GM21576 (cell line): ENCODE measurements at regions not wholly inside any gene's neighbourhood (a gene's known extent, or its start where the extent isn't known, plus 50 kb on each side); places are given as distances from the start of the nearest gene placed in this dataset.

Experiments used
- ATAC-seq: cut with Tn5 transposase; IDR thresholded peaks from one replicate; pipeline ENCODE4 v1.9.1; 2021; ENCODE audit warnings: mild to moderate bottlenecking, moderate library complexity; ENCODE audit not compliant: unreplicated experiment

GRCh38 chr17:63331301-63332061 is 114.6 kb downstream of the CYB561 start:
- ATAC-seq = no peak

DNA sequence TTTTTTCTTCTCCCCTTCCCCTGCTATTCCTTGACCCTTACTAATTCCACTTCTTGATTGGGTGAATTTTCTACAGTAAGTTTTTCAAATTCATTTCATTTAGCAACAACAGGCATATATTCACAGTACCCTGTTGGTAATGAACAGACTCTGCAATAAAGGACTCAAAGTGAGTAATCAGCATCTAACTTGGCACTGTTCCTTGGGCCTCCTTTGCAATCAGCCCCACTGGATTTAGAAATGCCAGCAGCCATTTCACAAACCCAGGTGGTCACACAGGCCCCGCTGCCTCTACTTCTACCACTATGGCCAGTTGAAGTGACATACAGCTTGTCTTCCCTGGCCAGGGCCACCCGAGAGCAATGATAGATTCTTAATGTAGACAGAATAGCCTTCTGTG is 113.8 kb downstream of the CYB561 start:
- no peak for ATAC-seq

- ATAC-seq = no peak
Measured at GRCh38 chr17:63333869-63334268, 112.2 kb downstream of the CYB561 start.

GRCh38 chr17:63335831-63336230 is 110.3 kb downstream of the CYB561 start:
- no peak for ATAC-seq

DNA sequence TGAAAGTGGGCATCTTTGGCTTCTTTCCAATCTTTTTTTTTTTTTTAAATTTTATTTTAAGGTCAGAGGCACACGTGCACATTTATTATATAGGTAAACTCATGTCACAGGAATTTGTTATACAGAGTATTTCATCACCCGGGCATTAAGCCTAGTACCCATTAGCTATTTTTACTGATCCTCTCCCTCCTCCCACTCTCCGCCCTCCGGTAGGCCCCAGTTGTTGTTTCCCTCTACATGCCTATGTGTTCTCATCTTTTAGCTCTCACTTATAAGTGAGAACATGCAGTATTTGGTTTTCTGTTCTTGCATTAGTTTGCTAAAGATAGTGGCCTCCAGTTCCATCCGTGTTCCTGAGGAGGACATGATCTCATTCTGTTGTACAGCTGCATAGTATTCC is 108.5 kb downstream of the CYB561 start:
- ATAC-seq = no peak

GRCh38 chr17:63338272-63338671 is 107.8 kb downstream of the CYB561 start:
- no peak for ATAC-seq

DNA sequence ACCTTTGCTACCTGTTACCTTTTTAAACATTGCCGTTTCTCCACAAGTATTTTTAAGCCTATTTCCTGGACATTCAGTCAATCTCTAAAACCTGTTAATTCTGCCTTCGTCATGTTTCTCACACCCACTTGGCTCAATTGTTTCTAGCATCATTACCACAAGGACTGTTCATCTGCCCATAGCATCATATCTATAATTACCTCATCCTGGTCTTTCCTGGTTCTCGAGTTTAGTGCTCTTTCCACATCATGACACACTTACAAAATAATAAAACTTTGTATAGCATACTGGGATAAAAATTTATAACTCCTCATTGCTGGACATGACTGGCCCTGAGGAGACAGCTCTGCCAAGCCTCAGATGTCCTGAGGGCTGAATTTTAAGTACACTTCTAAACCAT is 104.8 kb downstream of the CYB561 start:
- ATAC-seq = no peak

DNA sequence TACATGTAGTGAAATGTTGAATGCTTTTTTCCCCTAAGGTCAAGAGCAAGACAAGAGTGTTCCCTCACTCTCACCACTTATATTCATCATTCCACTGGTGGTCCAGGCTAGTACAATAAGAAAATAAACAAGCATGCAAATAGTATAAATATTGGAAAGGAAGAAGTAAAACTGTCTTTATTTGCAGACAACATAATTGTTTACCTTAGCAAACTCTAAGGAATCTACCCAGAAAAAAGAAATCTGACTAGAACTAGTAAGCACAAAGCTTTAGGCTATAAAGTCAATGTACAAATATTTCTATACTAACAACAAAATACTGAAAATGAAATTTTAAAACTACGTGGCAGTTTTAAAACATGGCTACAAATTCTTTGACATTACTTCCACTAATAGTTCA is 101.7 kb downstream of the CYB561 start:
- no peak for ATAC-seq

- no peak for ATAC-seq
Measured at GRCh38 chr17:63345611-63346010, 100.5 kb downstream of the CYB561 start.

GRCh38 chr17:63347475-63347874 is 98.6 kb downstream of the CYB561 start:
- no peak for ATAC-seq

- no peak for ATAC-seq
Measured at GRCh38 chr17:63349478-63350000, 96.6 kb downstream of the CYB561 start.

DNA sequence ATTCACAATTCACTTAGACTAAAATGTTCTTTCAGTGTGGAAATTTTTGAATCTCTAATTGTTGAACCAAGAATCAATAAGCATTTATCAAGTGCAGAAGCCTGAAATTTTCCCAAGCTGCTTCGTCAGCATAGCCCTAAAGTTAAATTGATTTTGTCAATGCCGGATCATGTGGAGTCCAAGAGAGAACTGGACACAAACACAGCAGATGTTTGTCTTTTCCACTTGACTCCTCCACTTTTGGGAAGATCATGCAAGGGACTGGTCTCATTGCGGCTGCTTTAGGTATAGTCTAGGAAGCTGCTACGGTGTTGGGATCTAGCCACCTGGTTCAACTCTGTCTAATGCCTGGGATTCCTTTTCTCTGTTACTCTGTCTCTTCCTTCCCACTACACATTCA is 95.7 kb downstream of the CYB561 start:
- ATAC-seq = no peak

DNA sequence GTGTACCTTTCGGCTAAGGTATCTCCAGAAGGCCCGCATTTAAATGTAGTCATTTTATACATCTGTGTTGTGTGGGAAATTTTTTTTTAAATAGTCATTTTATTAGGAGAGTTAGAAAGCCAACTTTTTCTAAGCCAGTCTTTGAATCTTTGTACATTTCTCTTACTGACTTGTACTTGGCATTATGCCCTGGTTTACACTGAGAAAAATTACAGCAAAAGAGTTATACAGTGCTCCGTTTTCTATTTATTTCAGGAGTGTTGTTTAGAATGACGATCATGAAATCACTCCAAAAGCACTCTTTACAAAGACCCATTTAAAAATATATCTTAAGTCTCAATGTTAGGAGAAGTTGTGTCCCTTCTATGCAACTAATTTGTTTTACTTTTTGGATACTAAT is 91.8 kb downstream of the CYB561 start:
- ATAC-seq = no peak

DNA sequence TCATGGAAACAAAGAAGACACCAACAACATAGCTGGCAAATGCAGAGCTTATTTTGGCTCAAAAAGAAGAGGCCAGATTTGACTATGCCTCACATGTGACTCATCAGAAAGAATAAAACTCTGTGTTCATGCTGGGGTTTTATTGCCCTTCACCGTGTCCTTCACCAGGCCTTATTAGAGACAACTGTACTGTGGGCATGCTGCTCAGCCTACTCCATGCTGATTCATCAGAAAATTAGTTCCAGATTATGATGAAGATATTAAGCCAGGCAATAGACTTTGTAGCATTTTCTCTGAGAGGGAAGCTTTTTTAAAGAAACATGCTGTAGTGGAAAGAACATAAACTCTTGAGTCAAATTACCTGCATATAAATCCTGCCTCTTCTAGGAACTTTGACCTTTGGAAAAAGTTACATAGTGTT is 89.8 kb downstream of the CYB561 start:
- no peak for ATAC-seq

GRCh38 chr17:63358111-63358839 is 87.8 kb downstream of the CYB561 start:
- ATAC-seq = no peak

GRCh38 chr17:63358956-63359355 is 87.2 kb downstream of the CYB561 start:
- ATAC-seq = no peak

DNA sequence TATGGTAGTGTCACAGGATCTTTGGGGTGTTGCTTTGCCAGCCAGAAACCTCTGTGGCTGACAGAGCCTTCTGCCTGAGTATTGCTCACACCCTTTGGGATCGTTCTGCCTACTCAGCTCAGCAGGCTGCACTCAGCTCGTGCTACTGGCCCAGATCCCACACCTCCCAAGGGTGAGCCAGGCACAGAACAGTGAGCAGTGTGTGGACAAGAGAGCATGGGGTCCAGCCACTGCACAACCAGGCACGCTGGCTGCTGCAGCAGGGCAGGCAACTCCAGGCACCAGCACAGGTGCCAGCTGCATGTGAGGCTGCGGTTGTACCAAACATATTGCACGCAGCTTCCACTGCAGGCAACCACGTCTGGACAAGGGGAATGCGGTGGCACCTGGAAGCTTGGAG is 84.9 kb downstream of the CYB561 start:
- no peak for ATAC-seq

DNA sequence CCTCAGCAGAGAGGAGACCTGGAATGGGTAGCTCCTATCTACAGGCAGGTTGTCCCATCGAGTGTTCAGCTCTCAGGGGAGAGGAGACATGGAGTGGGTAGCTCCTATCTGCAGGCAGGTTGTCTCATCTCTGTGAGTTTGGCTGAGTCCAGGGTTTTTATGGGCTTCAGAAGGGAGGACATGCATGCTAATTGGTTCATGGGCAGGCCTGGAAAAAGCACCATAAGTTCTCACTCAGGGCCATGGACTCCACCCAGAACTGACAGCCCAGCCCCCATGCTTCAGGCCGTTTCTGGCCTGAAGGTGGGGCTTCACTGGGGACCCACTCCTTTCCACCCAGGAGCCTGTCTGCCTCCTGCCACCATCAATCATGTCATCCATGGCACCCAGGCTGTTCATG is 84.0 kb downstream of the CYB561 start:
- no peak for ATAC-seq

DNA sequence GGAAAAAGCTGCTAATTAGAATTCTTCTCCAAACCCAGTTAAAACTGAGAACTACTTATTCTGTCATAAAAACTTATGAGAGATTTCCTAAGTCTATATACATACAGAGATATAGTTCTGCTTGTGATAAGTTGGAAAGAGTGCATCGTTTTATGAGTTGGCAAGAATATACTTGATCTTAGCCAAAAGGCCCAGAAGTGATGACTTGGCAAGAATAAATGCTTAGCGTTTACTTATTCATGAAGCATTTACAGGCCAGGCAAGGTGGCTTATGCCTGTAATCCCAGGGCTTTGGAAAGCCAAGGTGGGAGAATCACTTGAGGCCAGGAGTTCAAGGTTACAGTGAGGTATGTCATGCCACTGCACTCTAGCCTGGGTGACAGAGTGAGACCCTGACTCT is 81.7 kb downstream of the CYB561 start:
- ATAC-seq = no peak

GRCh38 chr17:63364944-63365343 is 81.2 kb downstream of the CYB561 start:
- ATAC-seq = no peak

DNA sequence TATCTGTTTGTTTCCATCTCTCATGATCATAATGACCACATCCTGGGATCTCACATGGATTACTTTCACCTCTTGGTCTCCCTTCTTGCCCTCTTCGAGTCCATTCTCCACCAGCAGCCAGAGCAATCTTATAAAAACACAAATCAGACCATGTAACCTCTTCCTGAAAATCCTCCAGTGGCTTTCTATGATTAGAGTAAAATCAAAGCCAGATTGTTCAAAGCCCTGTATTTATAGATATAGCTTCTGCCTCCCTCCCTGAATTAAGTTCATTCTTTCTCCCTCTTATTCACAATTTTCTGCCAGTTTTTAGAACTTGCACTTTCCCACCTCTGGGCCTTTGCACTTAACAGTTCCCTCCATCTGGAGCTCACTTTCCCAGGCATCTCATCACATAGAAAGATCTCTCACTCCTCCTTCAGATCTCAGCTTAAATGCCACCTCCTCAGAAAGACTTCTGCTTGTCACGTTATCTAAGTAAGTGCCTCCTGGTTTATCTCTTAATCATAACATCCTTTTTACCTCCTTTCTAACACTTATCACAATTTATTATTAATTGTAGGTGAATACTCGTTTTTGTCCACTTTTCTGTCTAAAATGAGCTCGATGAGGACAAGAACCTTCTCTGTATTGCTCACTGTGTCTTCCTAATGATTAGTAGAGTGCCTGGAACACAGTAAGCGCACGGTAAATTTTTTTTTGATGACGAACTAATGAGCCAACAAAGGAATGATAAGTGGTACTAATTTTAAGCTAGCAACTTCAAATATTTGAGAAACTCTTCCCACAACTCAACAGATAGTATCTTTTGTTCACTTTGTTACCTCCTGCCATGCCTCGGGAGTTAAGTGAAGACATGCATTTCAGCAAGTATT is 80.5 kb downstream of the CYB561 start:
- ATAC-seq = no peak
